ENCODE measurements at regions not wholly inside any gene's neighbourhood (a gene's known extent, or its start where the extent isn't known, plus 50 kb on each side); places are given as distances from the start of the nearest gene placed in this dataset.
A peak's percentile ranks its signal among the peaks of the same experiment; 100 is the strongest.
"Not testable (repeated sequence)": the region's sequence is repeated elsewhere in the genome, so short reads cannot be mapped to it uniquely, and the experiment has no call there.

DNA sequence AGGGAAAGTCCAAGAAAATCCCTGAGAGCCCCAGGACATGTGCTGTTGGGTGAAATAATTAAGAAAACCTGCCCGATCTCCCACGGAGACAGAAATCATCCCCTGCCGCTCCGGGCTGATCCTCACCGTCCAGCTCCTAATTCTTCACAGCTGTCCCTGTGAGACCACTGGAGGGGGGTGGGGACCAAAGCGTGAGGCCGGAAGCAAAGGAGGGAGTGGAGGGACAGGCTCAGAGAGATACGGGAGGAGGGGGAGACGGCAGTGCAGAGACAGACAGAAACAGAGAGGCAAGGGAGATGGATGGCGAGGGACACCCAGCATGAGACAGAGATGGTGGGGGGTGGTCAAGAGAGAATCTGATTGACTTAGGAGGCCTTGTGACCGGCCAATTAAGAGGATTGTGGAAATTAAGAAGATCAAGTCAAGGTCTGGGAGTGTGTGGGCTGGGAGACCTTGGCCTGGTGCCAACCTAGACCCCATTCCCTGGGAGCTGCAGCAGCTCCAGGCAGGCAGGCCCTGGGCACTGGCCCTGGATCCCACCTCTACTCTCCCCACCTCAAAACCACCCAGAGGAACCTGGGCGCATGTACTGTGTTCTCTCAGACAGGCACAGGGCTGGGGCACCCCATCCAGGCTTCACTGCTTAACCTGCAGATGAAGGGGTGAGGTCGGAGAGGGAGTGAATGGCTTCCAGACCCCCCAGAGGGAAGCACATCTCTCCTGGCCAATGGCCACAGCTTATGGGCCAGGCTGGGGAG is 113.2 kb upstream of the ALDH1A3 start:
- no peak for DNase-seq (ENCODE audit: low read depth)

DNA sequence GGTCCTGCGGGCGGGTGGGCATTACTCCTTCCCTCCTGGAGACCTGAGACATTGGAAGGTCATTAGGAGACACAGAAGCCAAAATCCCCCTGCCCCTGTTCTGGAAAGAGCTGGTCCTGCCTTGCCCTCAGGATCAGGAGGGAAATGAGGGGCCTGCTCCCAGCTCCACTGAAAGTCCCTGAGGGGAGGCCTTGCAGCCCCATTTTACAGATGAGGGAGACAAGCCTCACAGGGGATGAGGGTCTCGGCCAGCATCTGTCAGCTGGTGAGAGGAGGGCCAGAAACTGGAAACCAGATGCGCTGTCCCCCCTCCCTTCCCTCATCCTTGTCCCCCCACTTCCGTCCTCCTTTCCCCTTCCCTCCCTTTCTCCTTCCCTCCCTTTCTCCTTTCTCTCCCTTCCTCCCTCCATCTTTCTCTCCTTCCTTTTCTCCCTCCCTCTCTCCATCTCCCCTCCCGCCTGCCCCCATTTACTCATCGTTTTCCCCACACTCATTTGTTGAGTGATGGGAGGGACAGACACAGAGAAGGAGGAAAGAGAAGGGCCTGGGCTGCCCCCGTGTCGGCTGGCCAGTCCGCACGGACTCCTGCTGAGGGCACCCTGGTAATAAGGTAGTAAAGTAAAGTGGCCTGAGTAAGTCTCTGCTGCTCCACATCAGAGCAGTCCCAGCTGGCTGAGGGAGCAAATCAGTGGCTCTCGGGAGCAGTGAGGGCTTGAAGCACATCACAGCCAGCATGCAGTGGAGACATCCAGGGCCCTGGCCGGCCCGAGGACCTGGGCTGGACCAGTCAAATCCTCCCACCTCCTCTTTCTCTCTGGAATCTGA is 112.4 kb upstream of the ALDH1A3 start:
- no peak for DNase-seq (ENCODE audit: low read depth)

DNA sequence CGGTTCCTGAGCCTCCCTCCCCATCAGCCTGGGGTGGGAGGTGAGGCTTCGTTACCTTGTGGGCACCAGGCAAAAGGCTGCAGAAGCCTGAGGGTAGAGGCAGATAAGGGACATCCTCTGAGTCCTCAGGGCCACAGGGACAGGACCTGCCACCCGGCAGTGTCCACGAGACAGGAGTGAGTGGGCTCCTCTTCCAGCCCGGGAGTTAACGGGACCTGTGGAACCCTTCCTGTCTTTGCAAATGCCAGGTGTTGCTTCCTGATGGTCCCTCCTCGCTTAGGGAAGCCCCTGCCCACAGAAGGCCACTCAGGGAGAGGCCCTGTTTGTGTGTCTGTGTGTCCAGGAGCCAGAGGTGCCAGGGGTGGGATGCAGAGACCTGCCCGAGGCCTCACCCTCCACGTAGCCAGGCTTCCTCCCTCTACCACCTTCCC is 111.1 kb upstream of the ALDH1A3 start:
- no peak for DNase-seq (ENCODE audit: low read depth)

DNA sequence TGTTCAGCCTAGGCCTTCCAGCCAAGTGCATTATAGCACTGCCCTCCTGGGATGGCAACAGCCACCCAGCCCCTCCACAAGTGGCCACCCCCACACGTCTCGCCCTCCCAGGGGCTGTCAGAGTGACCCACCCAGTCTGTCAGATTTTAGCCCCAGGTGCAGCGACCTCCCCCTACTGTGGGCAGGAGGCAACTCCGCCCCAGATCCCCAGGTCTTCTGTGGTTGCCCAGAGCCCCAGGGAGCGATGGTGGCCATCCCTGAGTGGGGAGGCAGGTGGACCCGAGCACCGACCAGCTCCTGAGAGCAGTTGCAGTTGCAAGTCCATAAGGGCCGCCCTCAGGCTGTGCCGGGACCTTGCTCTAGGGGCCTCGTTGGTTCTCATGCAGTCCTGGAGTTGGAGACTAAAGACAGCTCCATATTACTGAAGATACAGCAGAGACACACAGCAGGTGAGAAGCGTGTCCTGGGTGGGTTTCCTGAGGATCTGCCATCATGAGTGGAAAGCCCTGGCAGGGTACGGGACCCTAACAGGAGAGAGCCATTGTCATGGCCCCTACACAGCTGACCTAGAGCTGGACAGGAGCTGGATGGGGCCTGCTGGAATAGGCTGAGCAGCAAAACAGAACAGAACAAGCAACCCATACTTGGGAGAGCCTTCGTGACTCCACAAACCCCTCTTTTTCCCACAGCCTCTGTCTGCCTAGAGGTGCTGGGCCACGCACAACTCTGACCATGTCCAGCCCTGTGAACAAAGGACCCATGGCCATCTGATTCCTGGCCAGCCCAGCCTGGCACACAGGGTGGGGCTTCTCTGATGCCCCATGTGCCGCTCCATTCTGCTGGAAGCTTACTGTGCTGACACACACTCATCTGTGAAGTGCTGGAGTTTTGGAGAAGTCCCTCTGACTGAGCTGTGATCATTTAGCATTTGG is 110.3 kb upstream of the ALDH1A3 start:
- no peak for DNase-seq (ENCODE audit: low read depth)

DNA sequence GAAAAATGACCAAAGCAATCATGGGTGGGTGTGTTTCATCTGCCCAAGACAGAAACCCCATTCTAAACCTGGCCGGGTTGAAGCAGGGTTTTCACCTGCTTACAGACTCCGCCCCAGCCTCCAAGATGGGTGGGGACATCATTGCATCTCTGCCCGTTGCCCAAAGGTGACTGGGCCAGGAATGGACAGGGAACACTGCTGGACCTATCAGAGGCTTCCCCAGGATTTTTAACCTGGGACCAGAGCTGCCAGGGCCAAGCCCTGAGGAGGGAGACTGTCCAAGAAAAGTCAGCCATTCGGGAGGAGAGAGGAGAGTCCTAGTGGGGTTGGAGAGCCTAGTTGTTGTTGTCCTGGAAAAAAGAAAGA is 109.7 kb upstream of the ALDH1A3 start:
- no peak for DNase-seq (ENCODE audit: low read depth)

DNA sequence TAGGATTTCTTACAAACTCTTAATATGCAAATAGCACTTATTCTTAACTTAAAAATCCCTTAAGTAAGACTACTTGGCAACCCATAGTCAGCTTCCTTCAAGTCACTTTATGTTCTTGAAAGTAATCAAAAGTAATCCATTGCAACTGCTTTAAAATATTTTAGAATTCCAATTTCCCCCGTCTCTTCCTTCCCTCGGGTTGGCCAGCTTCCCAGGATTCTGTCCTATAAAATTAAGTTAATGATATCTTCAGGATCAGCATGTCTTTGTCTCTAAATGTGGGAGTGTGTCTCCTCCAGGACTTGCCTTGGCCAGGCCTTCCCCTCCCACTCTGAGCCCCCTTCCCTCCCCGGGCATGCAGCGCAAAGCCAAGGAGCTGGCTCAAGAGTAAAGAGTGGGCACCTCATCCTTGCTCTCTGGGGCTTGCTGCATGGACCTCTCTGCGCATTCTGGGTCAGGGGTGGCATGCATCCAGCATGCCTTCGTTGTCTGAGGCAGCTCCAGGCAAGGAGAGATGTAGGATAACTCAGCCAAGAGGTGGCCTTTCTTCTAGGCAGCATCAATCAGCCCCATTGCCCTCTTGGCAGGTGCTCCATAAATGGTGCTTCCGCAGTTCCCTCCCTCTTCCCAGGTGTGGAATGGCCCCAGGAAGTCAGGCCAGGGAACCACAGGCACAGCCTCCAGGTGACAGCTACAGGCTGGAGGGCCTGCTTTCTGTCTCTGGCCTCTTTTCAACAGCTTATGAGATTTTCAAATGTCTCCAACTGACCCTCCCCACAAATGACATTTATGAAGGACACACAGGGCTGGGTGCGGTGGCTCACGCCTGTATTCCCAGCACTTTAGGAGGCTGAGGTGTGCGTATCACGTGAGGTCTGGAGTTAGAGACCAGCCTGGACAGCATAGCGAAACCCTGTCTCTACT is 108.7 kb upstream of the ALDH1A3 start:
- no peak for DNase-seq (ENCODE audit: low read depth)

DNA sequence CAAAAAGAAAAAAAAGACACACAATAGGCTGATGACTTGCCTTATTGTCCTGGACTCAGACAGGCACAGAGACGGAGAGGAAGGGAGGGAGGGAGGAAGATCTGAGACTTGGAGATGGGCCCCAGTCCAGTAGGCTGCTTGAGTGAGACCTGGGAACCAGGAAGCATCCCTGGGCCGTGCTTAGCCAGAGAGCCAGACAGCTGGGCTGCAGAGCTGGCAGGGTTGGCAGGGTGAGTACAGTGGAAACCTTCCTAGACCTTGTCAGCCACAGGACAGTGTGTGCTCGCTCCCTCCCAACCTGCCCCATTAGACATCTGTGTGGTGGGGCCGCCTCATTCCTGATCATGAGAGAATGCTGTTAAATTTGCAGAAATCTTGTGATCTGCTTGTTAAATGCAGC is 107.9 kb upstream of the ALDH1A3 start:
- DNase-seq (ENCODE audit: low read depth): peak; percentile 33

DNA sequence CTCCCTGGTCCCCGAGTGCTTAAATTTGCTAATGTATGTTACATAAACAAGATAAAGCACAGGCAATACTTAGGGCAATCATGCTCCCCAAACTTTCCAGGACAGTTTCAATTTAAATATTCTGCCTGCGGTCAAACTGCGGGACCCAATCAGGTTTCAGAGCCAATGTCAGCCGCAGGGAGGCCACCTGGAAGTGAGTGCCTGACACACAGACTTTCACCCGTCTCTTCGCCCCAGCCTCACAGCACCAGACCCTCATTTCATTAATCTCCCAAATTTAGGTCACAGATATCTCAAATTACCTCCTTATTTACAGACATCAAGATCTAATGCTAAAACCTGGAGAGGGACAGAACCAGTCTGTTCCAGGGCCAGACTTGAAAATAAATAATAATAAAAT is 107.2 kb upstream of the ALDH1A3 start:
- no peak for DNase-seq (ENCODE audit: low read depth)

DNA sequence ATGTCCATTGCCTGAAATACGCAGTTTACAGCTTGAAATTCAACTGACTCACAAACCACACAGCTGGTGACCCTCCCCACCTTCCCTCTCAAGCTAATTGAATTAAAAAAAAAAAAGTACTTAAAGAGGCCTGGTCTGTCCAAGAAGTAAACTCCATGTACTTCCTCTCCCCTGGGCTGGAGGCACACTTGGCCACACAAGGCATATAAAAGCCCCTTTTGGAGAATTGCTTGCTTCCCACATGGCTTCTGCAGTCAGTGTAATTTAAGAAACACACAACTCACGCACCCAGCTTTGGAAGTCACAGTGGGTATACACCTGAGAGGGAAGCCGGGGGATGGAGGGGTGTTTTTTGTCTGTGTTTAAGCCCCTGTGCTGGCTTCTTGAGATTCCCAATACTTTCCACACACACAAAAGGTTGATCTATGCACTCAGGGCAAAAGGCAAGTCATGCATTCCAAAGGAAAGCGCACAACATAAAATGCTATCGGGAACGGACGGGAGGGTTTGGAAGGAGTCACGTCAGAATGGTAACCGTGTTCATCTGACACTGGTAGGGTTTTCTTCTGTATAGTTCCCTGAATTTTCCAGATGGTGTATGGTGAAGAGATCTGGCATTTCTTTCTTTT is 106.6 kb upstream of the ALDH1A3 start:
- no peak for DNase-seq (ENCODE audit: low read depth)

DNA sequence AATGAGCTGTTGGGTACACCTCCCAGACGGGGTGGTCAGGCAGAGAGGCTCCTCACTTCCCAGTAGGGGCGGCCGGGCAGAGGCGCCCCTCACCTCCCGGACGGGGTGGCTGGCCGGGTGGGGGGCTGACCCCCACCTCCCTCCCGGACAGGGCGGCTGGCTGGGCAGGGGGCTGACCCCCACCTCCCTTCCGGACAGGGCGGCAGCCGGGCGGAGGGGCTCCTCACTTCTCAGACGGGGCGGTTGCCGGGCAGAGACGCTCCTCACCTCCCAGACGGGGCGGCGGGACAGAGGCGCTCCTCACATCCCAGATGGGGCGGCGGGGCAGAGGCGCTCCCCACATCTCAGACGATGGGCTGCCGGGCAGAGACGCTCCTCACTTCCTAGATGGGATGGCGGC is 105.6 kb upstream of the ALDH1A3 start:
- DNase-seq (ENCODE audit: low read depth): not testable (repeated sequence)

DNA sequence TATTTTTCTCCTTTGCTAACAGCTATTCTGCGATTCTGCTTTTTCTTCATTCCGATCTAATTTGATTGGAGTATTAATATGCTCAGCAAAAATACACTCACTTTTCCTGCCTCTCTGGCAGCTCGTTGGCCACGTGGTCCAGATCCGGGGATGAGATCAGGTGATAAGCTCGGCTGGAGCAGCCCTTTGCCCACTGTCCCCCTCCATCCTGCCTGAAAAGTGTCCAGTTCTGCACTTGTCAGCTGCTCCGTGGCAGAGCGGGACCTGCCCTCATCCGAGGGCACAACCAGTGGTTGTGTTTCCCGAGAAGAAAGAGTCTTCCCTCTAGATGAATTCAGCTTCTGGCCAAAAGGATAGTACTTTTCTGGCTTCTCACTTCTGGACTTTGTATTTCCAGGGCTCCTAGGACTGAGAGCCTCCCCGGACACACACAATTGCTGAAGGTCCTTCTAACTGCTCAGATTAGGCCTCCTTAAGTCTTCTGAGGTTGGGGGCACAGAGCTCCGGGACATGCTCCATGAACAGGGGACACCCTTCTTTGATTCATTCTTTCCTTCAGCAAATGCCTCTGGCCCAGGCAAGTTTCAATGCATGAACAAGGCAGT is 103.9 kb upstream of the ALDH1A3 start:
- no peak for DNase-seq (ENCODE audit: low read depth)

DNA sequence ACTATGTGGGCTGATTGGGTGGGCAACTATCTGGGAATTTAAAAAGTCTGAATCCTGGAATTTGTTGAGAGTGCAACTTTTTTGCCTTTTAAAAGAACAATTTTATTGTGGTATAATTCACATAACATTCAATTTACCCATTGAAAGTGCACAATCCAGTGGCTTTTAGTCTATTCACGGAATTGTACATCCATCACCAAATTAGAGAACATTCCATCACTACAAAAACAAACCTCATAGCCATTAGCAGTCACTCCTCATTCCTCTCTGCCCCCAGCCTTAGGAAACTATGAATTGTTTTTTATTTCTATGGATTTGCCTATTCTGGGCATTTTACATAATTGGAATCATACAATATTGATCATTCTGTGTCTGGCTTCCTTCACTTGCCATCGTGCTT is 101.8 kb upstream of the ALDH1A3 start:
- no peak for DNase-seq (ENCODE audit: low read depth)

DNA sequence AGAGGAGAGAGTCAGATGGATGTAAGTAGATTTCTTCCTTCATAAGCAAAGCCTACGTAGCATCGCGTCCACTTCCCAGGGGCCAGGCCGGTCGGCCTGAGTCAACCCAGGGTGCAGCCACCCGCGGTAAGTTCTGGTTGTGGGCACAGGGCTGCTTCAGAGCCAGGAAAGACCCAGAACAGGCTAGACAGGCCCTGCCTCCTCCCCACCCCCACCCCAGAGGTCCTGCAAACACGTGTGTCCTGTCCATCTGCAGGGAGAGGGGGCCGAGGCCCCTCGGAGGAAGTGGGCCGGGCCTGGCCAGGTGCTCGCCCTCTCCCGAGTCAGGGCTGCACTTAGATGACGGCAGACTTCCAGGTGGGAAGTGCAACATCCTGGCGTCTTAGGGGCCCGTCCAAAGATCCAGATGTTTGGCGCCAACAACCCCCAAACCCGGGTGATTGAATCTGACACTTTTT is 100.8 kb upstream of the ALDH1A3 start:
- no peak for DNase-seq (ENCODE audit: low read depth)

DNA sequence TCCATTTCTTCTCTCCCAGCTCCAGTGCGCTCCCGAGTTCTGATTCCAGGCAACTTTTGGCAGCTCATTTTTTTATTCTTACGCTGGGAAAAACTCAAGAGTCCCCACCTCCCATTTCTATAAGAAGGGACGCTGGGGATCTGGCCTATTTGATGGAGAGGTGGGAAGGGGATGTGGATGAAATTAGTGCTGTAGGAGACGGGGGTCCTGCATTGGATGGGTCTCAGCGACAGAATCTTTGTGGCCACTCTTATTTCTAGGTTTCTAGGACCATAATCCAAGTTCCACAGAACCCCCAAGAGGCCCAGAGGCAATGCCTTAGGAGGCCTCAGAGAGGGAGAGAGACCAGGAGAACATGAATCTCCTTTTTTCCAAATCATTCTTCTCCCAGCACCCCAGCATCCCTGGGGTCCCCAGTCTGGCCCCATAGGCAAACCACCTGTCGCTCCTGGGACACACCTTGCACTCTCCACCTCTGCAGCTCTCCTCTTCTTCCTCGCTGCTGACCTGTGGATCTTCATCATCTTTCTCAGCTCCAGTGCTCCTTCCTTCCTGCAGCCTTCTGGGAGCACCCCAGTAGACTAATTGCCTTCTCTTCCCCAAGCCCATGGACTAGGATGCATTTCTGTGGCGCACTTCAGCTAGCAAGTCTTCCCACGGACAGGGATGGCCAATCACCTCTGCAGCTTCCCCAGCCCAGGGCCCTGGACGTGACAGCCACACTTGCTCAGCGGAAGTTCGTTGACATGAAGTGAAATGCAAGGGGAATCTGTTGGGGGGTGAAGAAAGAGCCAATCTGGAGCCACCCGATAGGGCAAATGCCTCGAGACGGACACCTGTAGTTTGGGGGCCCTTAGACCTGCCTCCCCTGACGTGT is 100.1 kb upstream of the ALDH1A3 start:
- DNase-seq (ENCODE audit: low read depth): no peak

DNA sequence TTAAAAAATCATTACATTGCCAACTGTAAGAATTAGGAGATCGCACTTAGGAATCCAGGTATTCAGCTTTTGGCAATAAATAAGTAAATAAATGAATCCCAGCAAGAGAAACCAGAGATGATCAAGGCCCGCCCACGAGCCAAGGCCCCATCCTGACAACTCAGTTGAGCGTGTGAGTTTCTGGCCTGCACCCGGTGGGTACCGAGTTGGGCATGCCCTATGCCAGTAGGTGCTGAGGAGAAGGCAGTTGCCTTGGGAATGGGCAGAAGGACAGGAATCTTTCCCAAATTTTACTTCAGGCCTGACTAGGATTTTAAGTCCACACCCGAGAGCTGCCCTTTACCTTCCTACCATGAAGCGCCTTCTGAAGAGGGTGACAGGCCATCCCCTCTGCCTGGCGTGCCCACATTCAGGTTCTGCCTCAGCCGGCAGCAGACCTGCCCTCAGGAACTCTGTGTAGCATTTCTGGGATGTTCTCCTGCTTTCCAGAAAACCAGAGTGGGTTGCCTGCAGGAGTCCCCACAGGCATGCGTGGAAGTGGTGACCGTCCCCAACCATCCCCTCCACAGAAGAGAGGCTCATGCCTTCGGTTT is 99.3 kb upstream of the ALDH1A3 start:
- DNase-seq (ENCODE audit: low read depth): no peak

DNA sequence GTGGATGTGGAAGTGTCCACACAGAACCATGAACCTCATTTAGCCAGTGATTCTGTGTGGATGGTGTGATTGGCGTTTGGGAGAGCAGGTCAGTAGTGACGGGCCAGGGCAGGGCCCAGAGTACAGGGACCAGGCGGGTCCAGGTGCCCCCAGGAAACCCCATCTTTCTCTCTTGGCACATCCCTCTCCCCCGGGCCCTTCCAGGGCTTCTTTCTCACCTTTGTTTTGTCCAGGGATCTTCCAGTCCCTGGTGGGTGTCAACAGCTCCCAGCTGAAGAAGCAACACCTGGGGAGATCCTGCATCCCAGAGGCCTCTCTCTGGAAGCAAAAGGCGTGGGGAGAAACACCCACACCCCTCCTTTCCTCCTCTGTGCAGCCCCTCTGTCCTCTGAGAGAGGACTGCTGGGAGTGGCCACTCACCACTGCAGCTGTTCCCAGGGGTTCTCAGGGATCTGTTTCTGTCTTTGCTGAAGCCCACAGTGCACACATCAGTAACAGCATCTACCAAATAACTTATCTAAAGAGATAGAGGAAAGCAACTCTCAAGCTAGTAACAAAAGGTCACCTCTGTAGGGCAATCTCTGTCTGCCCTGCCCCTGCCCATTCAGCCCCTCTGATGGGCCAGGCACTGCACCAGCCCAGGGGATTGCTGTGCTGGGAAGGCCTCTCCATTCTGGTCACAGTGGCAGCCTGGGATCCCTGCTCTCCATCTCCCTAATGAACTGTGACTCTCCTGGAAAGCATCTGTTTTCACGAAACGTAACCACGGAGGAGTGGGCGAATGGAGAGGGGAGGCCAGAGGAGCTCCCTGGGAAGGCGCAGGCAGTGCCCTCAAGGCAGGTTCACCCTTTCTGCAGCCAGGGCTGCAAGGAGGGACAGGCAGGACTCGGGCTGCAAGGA is 98.3 kb upstream of the ALDH1A3 start:
- DNase-seq (ENCODE audit: low read depth): no peak

DNA sequence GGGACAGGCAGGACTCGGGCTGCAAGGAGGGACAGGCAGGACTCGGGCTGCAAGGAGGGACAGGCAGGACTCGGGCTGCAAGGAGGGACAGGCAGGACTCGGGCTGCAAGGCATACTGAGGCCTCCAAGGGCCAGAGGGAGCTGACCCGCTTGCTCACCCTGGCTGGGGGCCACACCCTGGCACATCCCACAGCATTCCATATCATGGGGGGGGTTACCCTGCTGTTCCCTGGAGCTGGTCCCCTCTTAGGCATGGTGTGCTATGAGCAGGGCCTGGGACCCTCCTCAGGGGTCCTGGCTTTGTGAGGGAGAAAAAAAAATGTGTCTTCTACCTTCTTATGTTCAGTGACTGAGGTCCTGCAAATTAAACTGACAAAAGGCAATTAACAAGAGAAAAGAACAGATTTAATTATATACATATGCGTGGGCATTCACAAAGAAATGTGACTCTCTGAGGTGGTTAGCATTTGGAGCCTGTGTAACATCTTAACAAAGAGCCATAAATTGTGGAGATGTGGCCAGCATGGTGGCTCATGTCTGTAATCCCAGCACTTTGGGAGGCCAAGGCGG is 97.6 kb upstream of the ALDH1A3 start:
- no peak for DNase-seq (ENCODE audit: low read depth)
